SU-DHL-6 (cell line): ENCODE measurements at regions not wholly inside any gene's neighbourhood (a gene's known extent, or its start where the extent isn't known, plus 50 kb on each side); places are given as distances from the start of the nearest gene placed in this dataset.
"Not testable (repeated sequence)": the region's sequence is repeated elsewhere in the genome, so short reads cannot be mapped to it uniquely, and the experiment has no call there.

Experiments used
- EZH2phosphoT487 ChIP-seq: fragments of 200-600 bp; sonication (generic), shearing (Covaris generic); conservative IDR thresholded peaks from 2 replicates; pipeline ENCODE4 v1.6.1; 2018; ENCODE audit warnings: mild to moderate bottlenecking, antibody characterized with exemption, low read length, moderate library complexity, mixed read lengths
- TF ChIP-seq, protein P1 (sequence below): fragments of 200-600 bp; sonication (generic); IDR thresholded peaks from one replicate; pipeline ENCODE4 v1.5.1; 2017; ENCODE audit warnings: antibody characterized with exemption, mild to moderate bottlenecking, low read length, moderate library complexity; ENCODE audit not compliant: insufficient read depth, poor library complexity, severe bottlenecking

DNA sequence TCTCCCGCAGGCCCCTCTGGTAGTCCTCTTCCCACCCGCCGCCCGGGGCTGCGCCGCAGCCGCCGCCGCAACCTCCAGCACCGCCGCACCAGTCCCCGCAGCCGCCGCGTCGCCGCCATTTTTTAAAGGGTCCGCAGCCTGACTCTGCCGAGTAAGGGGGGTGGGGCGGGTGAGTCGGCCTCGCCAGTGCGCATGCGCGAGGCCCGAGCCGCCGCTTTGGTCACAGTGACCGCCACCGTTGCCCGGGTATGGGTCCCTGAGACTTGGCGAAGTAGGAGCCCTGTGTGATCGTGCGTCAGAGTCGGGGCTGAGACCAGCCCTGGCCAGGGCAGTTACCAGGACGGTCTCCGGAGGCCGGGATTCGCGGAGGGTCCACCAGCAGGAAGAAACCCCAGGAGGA lies 169.6 kb upstream of the ZNG1F start:
- TF ChIP-seq, protein P1, sequence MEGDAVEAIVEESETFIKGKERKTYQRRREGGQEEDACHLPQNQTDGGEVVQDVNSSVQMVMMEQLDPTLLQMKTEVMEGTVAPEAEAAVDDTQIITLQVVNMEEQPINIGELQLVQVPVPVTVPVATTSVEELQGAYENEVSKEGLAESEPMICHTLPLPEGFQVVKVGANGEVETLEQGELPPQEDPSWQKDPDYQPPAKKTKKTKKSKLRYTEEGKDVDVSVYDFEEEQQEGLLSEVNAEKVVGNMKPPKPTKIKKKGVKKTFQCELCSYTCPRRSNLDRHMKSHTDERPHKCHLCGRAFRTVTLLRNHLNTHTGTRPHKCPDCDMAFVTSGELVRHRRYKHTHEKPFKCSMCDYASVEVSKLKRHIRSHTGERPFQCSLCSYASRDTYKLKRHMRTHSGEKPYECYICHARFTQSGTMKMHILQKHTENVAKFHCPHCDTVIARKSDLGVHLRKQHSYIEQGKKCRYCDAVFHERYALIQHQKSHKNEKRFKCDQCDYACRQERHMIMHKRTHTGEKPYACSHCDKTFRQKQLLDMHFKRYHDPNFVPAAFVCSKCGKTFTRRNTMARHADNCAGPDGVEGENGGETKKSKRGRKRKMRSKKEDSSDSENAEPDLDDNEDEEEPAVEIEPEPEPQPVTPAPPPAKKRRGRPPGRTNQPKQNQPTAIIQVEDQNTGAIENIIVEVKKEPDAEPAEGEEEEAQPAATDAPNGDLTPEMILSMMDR = not testable (repeated sequence)
- TF ChIP-seq EZH2phosphoT487 = not testable (repeated sequence)
